CD8-positive, alpha-beta memory T cell (primary cell): ENCODE measurements at regions not wholly inside any gene's neighbourhood (a gene's known extent, or its start where the extent isn't known, plus 50 kb on each side); places are given as distances from the start of the nearest gene placed in this dataset.

Experiments
- CTCF ChIA-PET: fragments of 350-600 bp; sonication (Branson Sonifier 250); formaldehyde crosslinking; loops from one replicate; lab custom pipeline; 2021; ENCODE audit warnings: antibody characterized with exemption; lab: Charles Lee
- POLR2A ChIA-PET: fragments of 350-600 bp; sonication (Branson Sonifier 250); formaldehyde crosslinking; loops from one replicate; lab custom pipeline; 2021; ENCODE audit warnings: antibody characterized with exemption; lab: Charles Lee
- DNase-seq, 5 donors: peaks; one replicate each; pipeline versions ENCODE4 v3.0.0 to v3.0.0-alpha.2; 2020 to 2022; ENCODE audit warnings: mixed read lengths in 1 of 5
- H3K27ac ChIP-seq: one replicate; pipeline ENCODE4 v1.7.0; 2013; ENCODE audit warnings: low read depth, mild to moderate bottlenecking, low read length, moderate library complexity
- H3K27me3 ChIP-seq: 2 replicates; pipeline ENCODE4 v1.7.0; 2013; ENCODE audit warnings: low read length, mild to moderate bottlenecking; ENCODE audit not compliant: insufficient read depth, poor library complexity, severe bottlenecking
- H3K36me3 ChIP-seq: 2 replicates; pipeline ENCODE4 v1.7.0; 2013; ENCODE audit warnings: mild to moderate bottlenecking, low read length, moderate library complexity; ENCODE audit not compliant: insufficient read depth
- H3K4me1 ChIP-seq: 2 replicates; pipeline ENCODE4 v1.7.0; 2013; ENCODE audit warnings: mild to moderate bottlenecking, low read length, moderate library complexity; ENCODE audit not compliant: insufficient read depth
- H3K4me3 ChIP-seq: 2 replicates; pipeline ENCODE4 v1.7.0; 2013; ENCODE audit warnings: mild to moderate bottlenecking, low read length
- H3K9me3 ChIP-seq: 2 replicates; pipeline ENCODE4 v1.7.0; 2013; ENCODE audit warnings: mild to moderate bottlenecking, low read length
- H3K27ac Mint-ChIP-seq, 8 donors: one replicate each; pipeline ENCODE4 v1.8.0; 2020 to 2021; ENCODE audit warnings: mixed read lengths in 8 of 8, mild to moderate bottlenecking in 6 of 8, inconsistent platforms in 3 of 8, moderate library complexity in 3 of 8
- H3K27me3 Mint-ChIP-seq, 2 donors: one replicate each; pipeline ENCODE4 v1.8.0; 2020 to 2021; ENCODE audit warnings: mixed read lengths in 2 of 2, mild to moderate bottlenecking in 1 of 2, moderate library complexity in 1 of 2
- H3K36me3 Mint-ChIP-seq, 3 donors: one replicate each; pipeline ENCODE4 v1.8.0; 2020 to 2021; ENCODE audit warnings: mixed read lengths in 3 of 3, inconsistent platforms in 1 of 3, mild to moderate bottlenecking in 1 of 3
- H3K4me1 Mint-ChIP-seq, 3 donors: one replicate each; pipeline ENCODE4 v1.8.0; 2020 to 2021; ENCODE audit warnings: mixed read lengths in 3 of 3, inconsistent platforms in 1 of 3, mild to moderate bottlenecking in 1 of 3
- H3K4me3 Mint-ChIP-seq, 7 donors: one replicate each; pipeline ENCODE4 v1.8.0; 2020 to 2021; ENCODE audit warnings: mixed read lengths in 7 of 7, mild to moderate bottlenecking in 6 of 7, moderate library complexity in 4 of 7, inconsistent platforms in 2 of 7
- H3K9me3 Mint-ChIP-seq, 5 donors: one replicate each; pipeline ENCODE4 v1.8.0; 2020 to 2022; ENCODE audit warnings: mixed read lengths in 5 of 5, mild to moderate bottlenecking in 3 of 5, moderate library complexity in 2 of 5, inconsistent platforms in 1 of 5

DNA sequence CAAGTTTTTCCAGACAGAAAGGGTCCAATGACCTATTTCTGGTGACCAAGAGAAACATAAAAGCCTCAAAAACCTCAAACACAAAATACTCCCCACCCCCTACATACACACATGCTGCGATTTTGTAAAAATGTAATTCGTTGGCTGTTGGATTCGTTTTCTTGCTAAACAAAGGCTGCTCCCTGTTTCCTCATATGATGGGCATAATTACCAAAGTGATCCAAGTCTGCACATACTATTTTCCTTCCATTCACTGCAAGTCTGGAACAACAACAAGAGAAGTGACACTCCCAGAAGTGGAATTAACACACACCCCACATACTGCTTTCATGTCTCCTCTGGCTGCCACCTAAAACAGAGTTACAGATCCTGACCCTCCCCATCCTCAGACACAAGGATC lies 131.9 kb downstream of the RAP2A start:
- DNase-seq: no peak
- peaks cover 0 to 1% (median 0%) of the 10 kb centered on the region in 3 donors for H3K36me3 Mint-ChIP-seq
- Histone ChIP-seq H3K4me1 (no peaks in the 10 kb centered on the region), H3K9me3 (no peaks in the 10 kb centered on the region), H3K27me3 (no peaks in the 10 kb centered on the region), H3K4me3 (no peak overlapping the region), H3K27ac (no peak overlapping the region), H3K36me3 (no peaks in the 10 kb centered on the region)
- peaks cover 11 to 43% of the 10 kb centered on the region in 2 donors for H3K27me3 Mint-ChIP-seq
- H3K4me1 Mint-ChIP-seq: no peaks in the 10 kb centered on the region
- no peak overlapping the region for H3K4me3 Mint-ChIP-seq
- CTCF ChIA-PET: no interaction called here
- POLR2A ChIA-PET: no interaction called here
- H3K27ac Mint-ChIP-seq: peak overlapping the region in 1 of 8 donors; percentile 27
- H3K9me3 Mint-ChIP-seq: no peaks in the 10 kb centered on the region

- peaks cover 0 to 1% (median 0%) of the 10 kb centered on the region in 3 donors for H3K36me3 Mint-ChIP-seq
- no peaks in the 10 kb centered on the region for H3K36me3 ChIP-seq
- no peak overlapping the region for H3K4me3 Mint-ChIP-seq
- H3K27ac Mint-ChIP-seq: no peak overlapping the region
- ChIA-PET CTCF (no interaction called here), POLR2A (no interaction called here)
- no peaks in the 10 kb centered on the region for H3K9me3 Mint-ChIP-seq
- H3K4me1 Mint-ChIP-seq: no peaks in the 10 kb centered on the region
- H3K27ac ChIP-seq: no peak overlapping the region
- H3K9me3 ChIP-seq: no peaks in the 10 kb centered on the region
- peaks cover 13 to 43% of the 10 kb centered on the region in 2 donors for H3K27me3 Mint-ChIP-seq
- no peaks in the 10 kb centered on the region for H3K4me1 ChIP-seq
- H3K4me3 ChIP-seq: no peak overlapping the region
- H3K27me3 ChIP-seq: no peaks in the 10 kb centered on the region
- no peak for DNase-seq
Measured at GRCh38 chr13:97566907-97567306, 132.9 kb downstream of the RAP2A start.

GRCh38 chr13:97567510-97568243 lies 133.7 kb downstream of the RAP2A start:
- H3K27ac Mint-ChIP-seq: no peak overlapping the region
- H3K9me3 Mint-ChIP-seq: no peaks in the 10 kb centered on the region
- no peaks in the 10 kb centered on the region for H3K4me1 Mint-ChIP-seq
- Histone ChIP-seq H3K4me1 (no peaks in the 10 kb centered on the region), H3K27me3 (no peaks in the 10 kb centered on the region), H3K9me3 (no peaks in the 10 kb centered on the region), H3K36me3 (no peaks in the 10 kb centered on the region), H3K4me3 (no peak overlapping the region), H3K27ac (no peak overlapping the region)
- no peak for DNase-seq
- peaks cover 0 to 1% (median 0%) of the 10 kb centered on the region in 3 donors for H3K36me3 Mint-ChIP-seq
- ChIA-PET CTCF (no interaction called here), POLR2A (no interaction called here)
- no peak overlapping the region for H3K4me3 Mint-ChIP-seq
- peaks cover 14 to 43% of the 10 kb centered on the region in 2 donors for H3K27me3 Mint-ChIP-seq

- Mint-ChIP-seq H3K27me3 (peaks cover 14 to 42% of the 10 kb centered on the region in 2 donors), H3K36me3 (peaks cover 0 to 1% (median 0%) of the 10 kb centered on the region in 3 donors), H3K4me1 (no peaks in the 10 kb centered on the region), H3K9me3 (no peaks in the 10 kb centered on the region), H3K4me3 (no peak overlapping the region), H3K27ac (no peak overlapping the region)
- ChIA-PET POLR2A (no interaction called here), CTCF (interaction anchor here (1.0 kb wide), 2 partner anchors 9 to 18 kb away, joined by 3 read pairs; no protein-coding TSS in a partner anchor)
- DNase-seq: no peak
- no peak overlapping the region for H3K4me3 ChIP-seq
- no peaks in the 10 kb centered on the region for H3K4me1 ChIP-seq
- no peaks in the 10 kb centered on the region for H3K36me3 ChIP-seq
- H3K9me3 ChIP-seq: no peaks in the 10 kb centered on the region
- H3K27ac ChIP-seq: no peak overlapping the region
- H3K27me3 ChIP-seq: no peaks in the 10 kb centered on the region
Measured at GRCh38 chr13:97568850-97569249, 134.9 kb downstream of the RAP2A start.

DNA sequence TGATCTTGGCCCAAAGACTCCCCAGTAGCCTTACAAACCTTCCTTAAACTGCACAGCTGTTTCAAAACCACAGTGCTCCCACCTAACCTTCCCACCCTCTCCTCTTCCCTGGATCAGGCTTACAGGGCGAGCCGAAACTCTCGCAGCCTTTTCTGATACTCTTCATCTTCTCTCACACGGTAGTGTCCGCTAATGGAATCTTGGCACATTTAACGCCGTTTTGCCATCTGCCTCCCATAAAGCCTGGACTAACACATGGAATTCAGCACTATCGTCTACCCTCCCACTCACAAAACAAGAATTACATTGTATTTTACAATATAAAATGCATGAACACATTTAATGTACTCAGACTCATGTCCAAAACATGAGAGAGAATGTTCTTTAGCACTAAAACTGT lies 135.9 kb downstream of the RAP2A start:
- Mint-ChIP-seq H3K4me1 (no peaks in the 10 kb centered on the region), H3K9me3 (no peaks in the 10 kb centered on the region), H3K27me3 (peaks cover 11 to 35% of the 10 kb centered on the region in 2 donors), H3K36me3 (peaks cover 0 to 1% (median 0%) of the 10 kb centered on the region in 3 donors), H3K27ac (no peak overlapping the region), H3K4me3 (no peak overlapping the region)
- no peak overlapping the region for H3K27ac ChIP-seq
- H3K9me3 ChIP-seq: no peaks in the 10 kb centered on the region
- no peak for DNase-seq
- ChIA-PET CTCF (no interaction called here), POLR2A (no interaction called here)
- H3K27me3 ChIP-seq: no peaks in the 10 kb centered on the region
- no peak overlapping the region for H3K4me3 ChIP-seq
- H3K36me3 ChIP-seq: no peaks in the 10 kb centered on the region
- no peaks in the 10 kb centered on the region for H3K4me1 ChIP-seq

DNA sequence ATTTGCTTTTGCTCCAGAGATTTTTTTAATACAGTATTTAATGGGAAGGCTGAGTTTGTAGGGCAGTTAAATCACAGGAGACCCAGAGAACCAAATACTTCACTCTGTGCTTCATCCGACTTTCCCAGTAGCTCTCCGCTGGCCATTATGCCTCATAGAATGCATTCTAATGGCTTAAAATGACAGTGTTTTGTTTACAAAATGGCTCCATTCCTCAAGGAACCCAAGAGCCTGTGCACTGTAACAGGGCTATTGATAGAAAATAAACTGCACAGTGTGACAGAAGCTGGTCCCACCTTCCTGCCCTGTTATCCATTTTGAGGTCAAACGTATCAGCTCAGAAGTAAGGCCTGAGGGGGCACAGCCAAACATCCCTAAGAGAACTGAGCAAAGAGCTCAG lies 136.5 kb downstream of the RAP2A start:
- no peak overlapping the region for H3K27ac ChIP-seq
- ChIA-PET POLR2A (no interaction called here), CTCF (no interaction called here)
- H3K27ac Mint-ChIP-seq: no peak overlapping the region
- no peak overlapping the region for H3K4me3 ChIP-seq
- H3K27me3 Mint-ChIP-seq: peaks cover 11 to 29% of the 10 kb centered on the region in 2 donors
- no peaks in the 10 kb centered on the region for H3K9me3 ChIP-seq
- H3K4me3 Mint-ChIP-seq: no peak overlapping the region
- H3K27me3 ChIP-seq: no peaks in the 10 kb centered on the region
- no peaks in the 10 kb centered on the region for H3K4me1 ChIP-seq
- no peaks in the 10 kb centered on the region for H3K9me3 Mint-ChIP-seq
- no peaks in the 10 kb centered on the region for H3K4me1 Mint-ChIP-seq
- H3K36me3 ChIP-seq: no peaks in the 10 kb centered on the region
- no peak for DNase-seq
- H3K36me3 Mint-ChIP-seq: peaks cover 0 to 1% (median 0%) of the 10 kb centered on the region in 3 donors

DNA sequence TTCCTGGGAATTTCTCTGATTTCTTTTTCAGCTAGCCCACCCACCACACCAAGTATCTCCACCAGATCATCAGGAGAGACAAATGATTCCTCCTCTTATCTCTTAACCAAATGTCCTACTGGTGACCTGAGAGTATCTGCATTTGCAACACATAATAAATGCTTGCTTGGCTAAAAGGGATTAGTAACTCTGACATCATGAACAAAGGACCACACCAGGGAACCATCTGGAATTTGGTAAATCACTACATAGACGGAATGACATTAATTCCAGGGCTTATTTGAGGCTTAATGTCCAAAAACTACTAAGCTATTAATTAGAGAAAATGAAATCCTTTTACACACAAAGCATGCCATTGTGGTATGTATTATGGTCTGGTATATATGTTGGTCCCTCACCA lies 139.0 kb downstream of the RAP2A start:
- no peaks in the 10 kb centered on the region for H3K4me1 ChIP-seq
- no peaks in the 10 kb centered on the region for H3K27me3 ChIP-seq
- DNase-seq: no peak
- H3K36me3 Mint-ChIP-seq: no peaks in the 10 kb centered on the region
- H3K27ac Mint-ChIP-seq: no peak overlapping the region
- no peaks in the 10 kb centered on the region for H3K9me3 ChIP-seq
- ChIA-PET POLR2A (interaction anchor here (0.8 kb wide), 1 partner anchor 434 kb away, joined by 8 read pairs; no protein-coding TSS in a partner anchor), CTCF (interaction anchor here (1.4 kb wide), 1 partner anchor 463 kb away, joined by 3 read pairs; no protein-coding TSS in a partner anchor)
- H3K4me3 ChIP-seq: no peak overlapping the region
- no peak overlapping the region for H3K4me3 Mint-ChIP-seq
- no peaks in the 10 kb centered on the region for H3K36me3 ChIP-seq
- H3K4me1 Mint-ChIP-seq: no peaks in the 10 kb centered on the region
- peaks cover 5 to 12% of the 10 kb centered on the region in 2 donors for H3K27me3 Mint-ChIP-seq
- H3K9me3 Mint-ChIP-seq: peaks cover 0 to 2% (median 0%) of the 10 kb centered on the region in 5 donors
- H3K27ac ChIP-seq: no peak overlapping the region

GRCh38 chr13:97574926-97575325 lies 141.0 kb downstream of the RAP2A start:
- no peak for DNase-seq
- H3K4me3 Mint-ChIP-seq: no peak overlapping the region
- Histone ChIP-seq H3K27ac (no peak overlapping the region), H3K36me3 (no peaks in the 10 kb centered on the region), H3K4me3 (no peak overlapping the region), H3K27me3 (no peaks in the 10 kb centered on the region), H3K4me1 (no peaks in the 10 kb centered on the region), H3K9me3 (no peaks in the 10 kb centered on the region)
- H3K4me1 Mint-ChIP-seq: no peaks in the 10 kb centered on the region
- CTCF ChIA-PET: no interaction called here
- peaks cover 0 to 2% (median 0%) of the 10 kb centered on the region in 5 donors for H3K9me3 Mint-ChIP-seq
- POLR2A ChIA-PET: no interaction called here
- peaks cover 1 to 5% of the 10 kb centered on the region in 2 donors for H3K27me3 Mint-ChIP-seq
- H3K36me3 Mint-ChIP-seq: no peaks in the 10 kb centered on the region
- H3K27ac Mint-ChIP-seq: no peak overlapping the region
